22Rv1 (cell line): ENCODE measurements at regions not wholly inside any gene's neighbourhood (a gene's known extent, or its start where the extent isn't known, plus 50 kb on each side); places are given as distances from the start of the nearest gene placed in this dataset.

ENCODE experiments used
- H3K27ac ChIP-seq: fragments of 450-650 bp; 2 replicates; pipeline ENCODE4 v1.5.1; 2017
- CTCF ChIP-seq: fragments of 450-650 bp; IDR thresholded peaks from 2 replicates; pipeline ENCODE4 v1.5.1; 2017; ENCODE audit warnings: mild to moderate bottlenecking
- ZFX ChIP-seq: fragments of 450-650 bp; IDR thresholded peaks from 2 replicates; pipeline ENCODE4 v1.6.1; 2017; ENCODE audit warnings: antibody characterized with exemption, borderline replicate concordance

GRCh38 chr10:1807924-1808323, 70.6 kb upstream of the ADARB2 start:
- H3K27ac ChIP-seq = no peak overlapping the region
- TF ChIP-seq CTCF (no peak), ZFX (no peak)

GRCh38 chr10:1807196-1807595, 69.9 kb upstream of the ADARB2 start:
- no peak overlapping the region for H3K27ac ChIP-seq
- no peak for TF ChIP-seq CTCF
- no peak for TF ChIP-seq ZFX

- no peak overlapping the region for H3K27ac ChIP-seq
- TF ChIP-seq CTCF = no peak
- TF ChIP-seq ZFX = no peak
Observed at GRCh38 chr10:1802413-1802812, 65.1 kb upstream of the ADARB2 start.

- no peak overlapping the region for H3K27ac ChIP-seq
- no peak for TF ChIP-seq ZFX
- no peak for TF ChIP-seq CTCF
Observed at GRCh38 chr10:1788401-1788800, 51.1 kb upstream of the ADARB2 start.
